ENCODE measurements at regions not wholly inside any gene's neighbourhood (a gene's known extent, or its start where the extent isn't known, plus 50 kb on each side); places are given as distances from the start of the nearest gene placed in this dataset.

DNA sequence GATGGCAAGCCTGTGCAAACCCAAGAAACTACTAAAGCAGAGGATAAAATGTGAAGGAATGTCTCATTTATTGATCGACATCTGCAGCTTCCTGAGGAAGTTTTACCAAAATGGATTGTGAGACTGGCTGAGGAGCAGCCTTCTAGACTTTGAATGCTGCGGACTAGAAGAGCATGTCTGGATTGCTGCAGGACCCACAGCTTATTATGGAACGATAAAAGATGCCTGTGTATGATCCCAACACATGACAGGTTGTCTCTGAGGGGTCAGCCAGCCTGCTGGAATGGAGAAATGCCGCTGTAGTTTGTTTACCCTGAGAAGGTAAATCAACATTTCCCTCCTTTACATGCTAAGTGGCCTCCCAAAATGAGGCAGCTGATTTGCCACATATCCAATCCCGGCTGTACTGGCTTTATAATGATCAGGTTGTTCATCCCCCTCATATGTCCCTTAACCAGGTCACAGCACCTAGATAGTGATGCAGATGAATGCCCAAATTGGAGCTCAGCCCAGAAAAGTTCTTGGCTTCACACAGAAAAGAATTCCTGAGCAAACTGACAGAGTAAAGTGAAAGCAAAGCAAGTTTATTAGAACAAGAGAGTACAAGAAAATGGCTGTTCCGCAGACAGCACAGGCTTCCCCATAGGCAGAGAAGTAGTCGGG, 63.9 kb downstream of the IL12A start:
- Histone ChIP-seq H2AFZ (ENCODE audit: low read length) (peak overlapping the region; percentile 91), H3K9ac (ENCODE audit: insufficient read depth, low read depth, low read length) (no peak overlapping the region; the same call in 1 of the 2 replicates), H3K79me2 (ENCODE audit: insufficient read depth, low read length) (no peaks in the 10 kb centered on the region), H3K4me2 (ENCODE audit: low read depth, low read length) (peak overlapping the region; percentile 67), H3K36me3 (replicated peaks in 1 of 2; ENCODE audit: control insufficient read depth in 1 of 2, insufficient read depth in 2 of 2, low read length in 2 of 2) (no peaks in the 10 kb centered on the region), H3K9me3 (ENCODE audit: low read length) (no peaks in the 10 kb centered on the region), H3K4me3 (replicated peaks in 1 of 3; ENCODE audit: insufficient read depth in 1 of 3, low read depth in 2 of 3, low read length in 3 of 3) (peak overlapping the region; percentile 11 to 34 (median 26); a peak in 4 of 6 replicates), H3K4me1 (ENCODE audit: insufficient read depth, low read length) (peaks cover 32% of the 10 kb centered on the region), H4K20me1 (ENCODE audit: insufficient read depth, low read length) (no peaks in the 10 kb centered on the region), H3K27ac (ENCODE audit: extremely low read length, insufficient read depth, low read length) (no peak overlapping the region), H3K27me3 (ENCODE audit: control insufficient read depth in 1 of 2, insufficient read depth in 2 of 2, low read length in 2 of 2) (no peaks in the 10 kb centered on the region)
- 20% methylated on average over 6 of the region's 7 CpGs for WGBS (ENCODE audit: low lambda C conversion rate)
- intact Hi-C loops (cut with micrococcal nuclease; ENCODE audit: unreplicated experiment) (no loop called here), in situ Hi-C loops (cut with HindIII; ENCODE audit: extremely low pct_ligation_motif_present, low pct_unique_long_range_greater_than_20kb) (no loop called here)
- ChIA-PET CTCF (ENCODE audit: low intra/inter-chr PET ratio, low total read pairs) (no interaction called here), POLR2A (interaction anchor here (1.9 kb wide), 1 partner anchor 57 kb away, joined by 4 read pairs; no protein-coding TSS in a partner anchor)
- DNase-seq (ENCODE audit: low spot score) = no peak
- ATAC-seq = peak; percentile 63
- no peak for FAIRE-seq
- TF ChIP-seq, protein P1, sequence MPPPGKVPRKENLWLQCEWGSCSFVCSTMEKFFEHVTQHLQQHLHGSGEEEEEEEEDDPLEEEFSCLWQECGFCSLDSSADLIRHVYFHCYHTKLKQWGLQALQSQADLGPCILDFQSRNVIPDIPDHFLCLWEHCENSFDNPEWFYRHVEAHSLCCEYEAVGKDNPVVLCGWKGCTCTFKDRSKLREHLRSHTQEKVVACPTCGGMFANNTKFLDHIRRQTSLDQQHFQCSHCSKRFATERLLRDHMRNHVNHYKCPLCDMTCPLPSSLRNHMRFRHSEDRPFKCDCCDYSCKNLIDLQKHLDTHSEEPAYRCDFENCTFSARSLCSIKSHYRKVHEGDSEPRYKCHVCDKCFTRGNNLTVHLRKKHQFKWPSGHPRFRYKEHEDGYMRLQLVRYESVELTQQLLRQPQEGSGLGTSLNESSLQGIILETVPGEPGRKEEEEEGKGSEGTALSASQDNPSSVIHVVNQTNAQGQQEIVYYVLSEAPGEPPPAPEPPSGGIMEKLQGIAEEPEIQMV (CRISPR knock-in tag; IDR thresholded peaks at IDR 0.05; ENCODE audit: low read depth) = no peak
- TF ChIP-seq ZNF44 (CRISPR knock-in tag; IDR thresholded peaks at IDR 0.05) = no peak
- no peak for TF ChIP-seq SRF (IDR thresholded peaks at IDR 0.05; ENCODE audit: low read depth, low read length)
- TF ChIP-seq, protein P2, sequence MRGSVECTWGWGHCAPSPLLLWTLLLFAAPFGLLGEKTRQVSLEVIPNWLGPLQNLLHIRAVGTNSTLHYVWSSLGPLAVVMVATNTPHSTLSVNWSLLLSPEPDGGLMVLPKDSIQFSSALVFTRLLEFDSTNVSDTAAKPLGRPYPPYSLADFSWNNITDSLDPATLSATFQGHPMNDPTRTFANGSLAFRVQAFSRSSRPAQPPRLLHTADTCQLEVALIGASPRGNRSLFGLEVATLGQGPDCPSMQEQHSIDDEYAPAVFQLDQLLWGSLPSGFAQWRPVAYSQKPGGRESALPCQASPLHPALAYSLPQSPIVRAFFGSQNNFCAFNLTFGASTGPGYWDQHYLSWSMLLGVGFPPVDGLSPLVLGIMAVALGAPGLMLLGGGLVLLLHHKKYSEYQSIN (CRISPR knock-in tag; IDR thresholded peaks at IDR 0.05; ENCODE audit: borderline replicate concordance) = no peak
- no peak for TF ChIP-seq CHCHD3 (CRISPR knock-in tag; IDR thresholded peaks at IDR 0.05)
- no peak for TF ChIP-seq HNF4A (CRISPR knock-in tag; IDR thresholded peaks at IDR 0.05)
- no peak for TF ChIP-seq SMAD9 (CRISPR knock-in tag; IDR thresholded peaks at IDR 0.05)
- BruUV-seq (replicated peaks) = no TSS peak
